ENCODE measurements at regions not wholly inside any gene's neighbourhood (a gene's known extent, or its start where the extent isn't known, plus 50 kb on each side); places are given as distances from the start of the nearest gene placed in this dataset.

GRCh38 chr19:29154163-29154562 is 58.8 kb downstream of the UQCRFS1 start:
- TF ChIP-seq USF2 (IDR thresholded peaks at IDR 0.05; ENCODE audit: borderline replicate concordance, low read depth, low read length) (no peak), CREB1 (IDR thresholded peaks at IDR 0.05; ENCODE audit: low read depth) (no peak), CTCF (IDR thresholded peaks at IDR 0.05 in 2 of 3, conservative IDR thresholded peaks at IDR 0.05 in 1 of 3; ENCODE audit: control insufficient read depth in 2 of 3, extremely low read depth in 1 of 3, insufficient read depth in 1 of 3, low read depth in 3 of 3, low read length in 3 of 3) (no peak), ESRRA (IDR thresholded peaks at IDR 0.05; ENCODE audit: low read length) (no peak), SIN3A (IDR thresholded peaks at IDR 0.05; ENCODE audit: low read depth, low read length) (no peak), HDAC6 (IDR thresholded peaks at IDR 0.05; ENCODE audit: unreplicated experiment) (no peak), EZH2 (IDR thresholded peaks at IDR 0.05; ENCODE audit: borderline replicate concordance, control insufficient read depth, low read depth, low read length) (no peak), TCF3 (IDR thresholded peaks at IDR 0.05; ENCODE audit: borderline replicate concordance, insufficient read depth, low read depth, low read length) (no peak), MYC (IDR thresholded peaks at IDR 0.05; ENCODE audit: insufficient read depth, insufficient read length, insufficient replicate concordance, low read length, severe bottlenecking) (no peak)
